RCC 7860 (cell line): ENCODE measurements at regions not wholly inside any gene's neighbourhood (a gene's known extent, or its start where the extent isn't known, plus 50 kb on each side); places are given as distances from the start of the nearest gene placed in this dataset.
A peak's percentile ranks its signal among the peaks of the same experiment; 100 is the strongest.

ENCODE experiments used
- DNase-seq: peaks from one replicate; pipeline ENCODE4 v3.0.0-alpha.2; 2015; ENCODE audit warnings: low spot score
- FAIRE-seq: peaks from 2 replicates; lab custom pipeline; 2012; peaks lifted over from hg19 to GRCh38; lab: Jason Lieb, UNC

- DNase-seq (peak; percentile 31), FAIRE-seq (peak; percentile 91)
Observed at GRCh38 chr3:190728574-190729246, 133.8 kb downstream of the GMNC start.

- FAIRE-seq (no peak), DNase-seq (no peak)
Observed at GRCh38 chr3:190722181-190722905, 140.2 kb downstream of the GMNC start.

GRCh38 chr3:190721330-190721729 lies 141.2 kb downstream of the GMNC start:
- FAIRE-seq (peak; percentile 98), DNase-seq (peak; percentile 92)

DNA sequence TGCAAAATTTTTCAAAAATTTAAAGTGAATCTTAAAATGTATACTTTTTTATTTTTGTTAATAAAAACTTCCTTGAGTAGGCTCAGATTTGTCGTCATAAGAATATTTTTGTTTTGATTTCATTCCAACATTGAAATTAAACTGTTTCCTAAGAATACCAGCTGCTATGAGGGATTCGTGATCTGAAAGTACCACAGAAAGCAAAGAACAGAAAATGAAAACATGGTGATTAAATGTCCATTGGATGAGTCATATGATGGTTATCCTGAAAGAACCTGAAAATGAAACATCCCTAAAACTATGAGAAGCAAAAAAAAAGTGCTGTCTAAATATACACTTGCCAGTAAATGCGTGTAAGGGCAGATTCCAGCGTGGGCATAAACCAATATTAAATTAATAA lies 143.8 kb downstream of the GMNC start:
- DNase-seq (peak; percentile 52), FAIRE-seq (peak; percentile 93)

DNA sequence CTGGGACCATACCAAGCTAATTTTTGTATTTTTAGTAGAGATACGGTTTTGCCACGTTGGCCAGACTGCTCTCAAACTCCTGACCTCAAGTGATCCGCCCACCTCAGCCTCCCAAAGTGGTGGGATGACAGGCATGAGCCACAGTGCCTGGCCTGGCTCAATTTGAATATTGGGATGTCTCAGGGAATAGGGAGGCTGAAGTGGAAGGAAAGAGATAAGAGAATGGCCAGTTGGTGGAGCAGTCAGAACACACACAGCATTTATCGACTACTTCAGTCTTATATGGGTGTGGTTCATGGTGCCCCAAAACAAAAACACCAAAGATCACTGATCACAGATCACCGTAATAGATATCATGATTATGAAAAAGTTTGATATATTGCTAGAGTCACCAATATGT lies 144.4 kb downstream of the GMNC start:
- FAIRE-seq (no peak), DNase-seq (no peak)

- DNase-seq: no peak
- no peak for FAIRE-seq
Observed at GRCh38 chr3:190716961-190717360, 145.5 kb downstream of the GMNC start.

DNA sequence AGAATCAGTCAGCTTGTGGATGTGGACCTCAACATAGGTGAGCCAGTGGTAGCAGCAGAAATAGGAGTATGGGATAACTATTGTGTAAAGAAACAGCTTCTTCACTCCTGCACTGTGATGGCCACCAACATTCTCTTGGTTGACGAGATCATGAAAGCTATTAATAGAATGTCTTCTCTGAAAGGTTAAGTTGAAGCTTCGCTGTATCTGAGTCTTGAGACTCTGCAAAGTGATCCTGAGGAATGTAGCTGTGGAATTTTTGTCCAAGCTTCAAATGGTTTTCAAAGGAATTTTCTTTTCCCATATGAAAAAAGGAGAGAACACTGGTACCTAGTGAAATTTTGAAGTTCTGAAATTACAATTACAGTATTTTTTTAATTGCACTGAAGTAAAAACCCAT lies 146.3 kb downstream of the GMNC start:
- DNase-seq (no peak), FAIRE-seq (no peak)

GRCh38 chr3:190710723-190711122 lies 151.8 kb downstream of the GMNC start:
- FAIRE-seq (no peak), DNase-seq (no peak)

GRCh38 chr3:190709351-190709773 lies 153.1 kb downstream of the GMNC start:
- FAIRE-seq (peak; percentile 84), DNase-seq (peak; percentile 9)
